GM19328 (cell line): ENCODE measurements at regions not wholly inside any gene's neighbourhood (a gene's known extent, or its start where the extent isn't known, plus 50 kb on each side); places are given as distances from the start of the nearest gene placed in this dataset.
A peak's percentile ranks its signal among the peaks of the same experiment; 100 is the strongest.

Source experiments
- ATAC-seq: cut with Tn5 transposase; IDR thresholded peaks from one replicate; pipeline ENCODE4 v1.9.1; 2021; ENCODE audit warnings: mild to moderate bottlenecking, moderate library complexity; ENCODE audit not compliant: unreplicated experiment

DNA sequence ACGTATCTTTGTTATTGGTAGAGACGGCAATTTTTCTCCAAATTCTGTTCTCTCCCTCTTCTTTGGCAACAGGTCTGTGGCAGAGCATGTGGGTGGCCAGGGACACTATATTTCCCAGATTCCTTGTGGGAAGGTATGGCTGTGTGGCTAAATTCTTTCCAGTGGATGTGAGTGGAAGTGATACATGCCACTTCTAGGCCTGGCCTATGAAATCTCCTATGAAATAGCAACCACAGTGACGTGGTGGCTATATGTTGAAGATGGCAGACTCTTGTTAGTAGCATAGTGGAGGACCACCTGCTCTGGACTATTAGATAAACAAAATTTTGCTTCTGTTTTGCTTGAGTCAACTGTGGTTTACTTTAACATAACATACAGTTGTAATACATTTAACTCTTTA is 243.3 kb downstream of the IL20RB start:
- no peak for ATAC-seq

DNA sequence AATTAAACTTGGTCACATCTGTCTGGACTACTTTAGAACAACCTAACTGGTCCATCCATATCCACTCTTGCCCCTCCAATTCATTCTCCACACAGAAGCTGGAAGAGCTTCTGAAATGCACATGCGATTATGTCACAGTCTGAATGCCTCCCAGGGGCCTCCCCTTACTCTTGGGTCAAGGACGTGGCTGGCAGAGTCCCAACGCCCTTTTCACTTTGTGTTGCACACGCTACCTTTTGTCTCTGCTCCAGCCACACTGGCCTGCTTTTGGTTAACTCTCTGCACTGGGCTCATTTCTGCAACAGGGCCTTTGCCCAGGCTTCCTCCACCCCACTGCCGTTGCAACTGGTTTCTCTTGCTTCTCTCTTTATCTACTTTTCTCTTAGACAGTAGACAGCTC is 245.2 kb downstream of the IL20RB start:
- ATAC-seq = no peak

DNA sequence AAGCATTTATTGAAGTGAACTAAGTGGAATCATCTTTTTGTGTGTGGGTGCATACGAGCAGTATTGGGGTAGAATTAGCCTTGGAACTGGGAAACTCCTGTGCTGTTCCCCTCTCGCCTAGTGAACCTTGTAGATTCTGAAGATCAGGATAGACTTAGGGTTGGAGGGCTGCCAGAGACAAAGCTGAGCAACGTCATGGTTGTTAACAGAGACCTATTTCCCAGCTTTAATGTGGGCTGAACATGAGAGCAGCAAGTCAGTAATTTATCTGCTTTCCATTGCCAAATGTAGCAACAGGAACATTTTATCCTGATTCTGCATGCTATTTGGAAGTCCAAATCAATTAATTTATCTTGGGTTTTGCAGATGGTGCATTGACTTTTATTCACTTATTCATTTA is 246.6 kb downstream of the IL20RB start:
- no peak for ATAC-seq

- no peak for ATAC-seq
Measured at GRCh38 chr3:137205394-137206045, 247.7 kb downstream of the IL20RB start.

DNA sequence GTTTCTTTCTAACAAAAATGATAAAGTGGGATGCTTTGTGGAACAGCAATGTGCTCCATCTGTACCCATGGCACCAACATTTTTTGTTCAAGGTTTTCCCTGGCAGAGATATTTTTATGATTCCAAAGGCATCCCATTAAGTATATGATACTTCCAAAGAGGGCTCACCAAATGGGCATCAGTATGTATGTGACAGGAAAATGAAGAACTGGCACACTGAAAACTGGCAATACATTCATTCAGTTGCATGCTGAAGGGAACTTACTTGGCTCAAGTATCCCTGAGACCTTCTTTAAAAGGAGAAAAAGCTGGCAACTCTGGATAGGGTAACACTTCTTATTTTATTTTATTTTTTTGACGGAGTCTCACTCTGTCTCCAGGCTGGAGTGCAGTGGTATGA is 249.8 kb downstream of the IL20RB start:
- ATAC-seq = no peak

GRCh38 chr3:137217733-137218132 is 259.9 kb downstream of the IL20RB start:
- no peak for ATAC-seq

- ATAC-seq = no peak
Measured at GRCh38 chr3:137219801-137220445, 262.1 kb downstream of the IL20RB start.

DNA sequence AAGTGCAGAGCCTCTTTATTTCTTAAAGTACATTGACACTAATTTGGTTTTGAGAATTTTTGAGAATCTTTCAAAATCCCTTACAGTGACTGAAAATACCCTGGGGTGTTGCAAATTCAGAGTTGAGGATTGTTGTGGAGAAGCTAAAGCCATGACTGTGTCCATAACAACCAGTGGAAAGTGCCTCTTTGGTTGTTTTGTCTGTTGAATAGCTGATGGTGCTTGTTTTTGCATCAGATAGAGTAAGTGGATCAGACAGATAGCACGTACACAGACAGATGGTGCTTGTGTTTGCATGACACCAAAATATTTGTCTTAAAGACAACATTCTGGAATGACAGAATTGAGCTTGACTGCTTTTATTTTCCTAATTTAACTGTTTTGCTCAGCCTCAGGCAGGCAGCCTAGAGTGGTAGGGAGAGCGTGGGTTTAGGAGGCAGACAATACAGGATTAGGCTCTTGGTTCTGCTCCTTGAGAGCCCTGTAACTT is 265.0 kb downstream of the IL20RB start:
- ATAC-seq = no peak

- ATAC-seq = no peak
Measured at GRCh38 chr3:137224464-137224863, 266.7 kb downstream of the IL20RB start.

DNA sequence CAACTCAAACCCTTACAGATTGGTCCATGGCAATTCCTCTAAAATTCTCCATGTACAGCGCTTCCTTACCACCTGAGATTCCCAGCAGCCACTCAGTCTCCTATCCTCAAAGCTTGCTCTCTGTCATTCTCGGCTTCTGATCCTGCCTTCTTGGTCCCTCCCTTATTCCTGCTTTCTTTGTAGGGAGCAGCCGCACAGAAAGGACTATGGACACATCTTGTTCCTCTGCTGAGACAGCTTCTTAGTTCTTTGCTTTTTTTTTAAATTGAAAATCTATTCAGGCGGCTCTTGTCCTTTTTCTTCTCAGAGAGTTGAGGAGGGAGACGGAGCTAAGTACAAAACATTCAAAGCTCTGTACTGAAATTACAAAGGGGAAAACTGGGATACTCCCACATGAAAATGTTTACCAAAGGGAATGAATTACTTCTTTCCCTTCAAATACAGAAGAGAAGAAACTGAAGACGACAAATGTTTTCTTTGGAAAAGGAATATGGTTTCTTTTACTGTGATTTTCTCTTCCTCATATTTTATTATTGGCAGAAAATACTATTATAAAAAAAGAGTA is 285.1 kb downstream of the IL20RB start:
- ATAC-seq = no peak

- ATAC-seq = no peak
Measured at GRCh38 chr3:137246491-137246890, 288.7 kb downstream of the IL20RB start.

DNA sequence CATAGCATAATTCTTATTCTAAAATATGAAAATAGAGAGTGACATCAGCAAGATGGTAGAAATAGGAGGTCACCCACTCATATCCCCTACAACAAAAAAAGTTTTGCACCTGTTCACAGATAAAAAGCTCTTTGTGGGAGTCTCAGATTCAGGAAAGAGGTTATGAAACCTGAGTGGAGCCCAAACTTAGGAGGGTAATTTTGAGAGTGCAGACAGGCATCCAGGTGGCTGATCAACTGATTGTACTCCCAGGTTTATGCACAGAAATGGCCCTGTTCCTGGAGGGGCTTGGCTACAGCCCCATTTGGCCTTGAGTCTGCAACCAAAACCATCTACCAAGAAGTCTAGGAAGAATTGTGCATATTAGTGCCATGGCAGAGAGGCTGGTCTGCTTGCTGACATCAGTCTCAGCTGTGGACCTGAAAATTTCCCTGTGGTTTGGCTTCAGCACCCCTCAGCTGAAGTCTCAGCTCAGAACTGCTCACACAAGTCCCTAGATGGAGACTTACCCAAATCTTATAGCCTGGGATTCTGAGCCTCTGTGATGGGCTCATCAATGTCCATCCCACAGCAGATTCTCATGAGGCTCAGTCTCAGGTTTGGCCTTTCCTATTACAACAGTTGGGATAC is 291.6 kb downstream of the IL20RB start:
- peak; percentile 57 for ATAC-seq

DNA sequence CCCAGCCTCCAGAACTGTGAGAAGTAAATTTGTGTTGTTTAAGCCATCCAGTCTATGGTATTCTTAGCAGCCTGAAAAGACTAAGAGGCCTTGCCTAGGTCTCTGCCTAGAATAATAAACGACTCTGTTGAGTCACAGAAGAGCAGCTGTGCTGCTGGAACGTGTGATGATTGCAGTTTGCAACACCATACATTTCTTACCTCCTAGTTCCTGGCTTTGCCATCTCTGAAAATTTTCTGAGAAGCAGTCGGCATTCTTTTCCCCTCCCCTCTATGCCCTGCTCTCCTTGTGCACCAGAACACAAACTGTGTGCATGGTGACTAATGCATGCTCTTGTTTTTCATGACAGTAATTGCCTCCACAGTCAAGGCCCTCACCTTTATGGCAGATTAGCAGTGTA is 301.3 kb downstream of the IL20RB start:
- ATAC-seq = no peak

DNA sequence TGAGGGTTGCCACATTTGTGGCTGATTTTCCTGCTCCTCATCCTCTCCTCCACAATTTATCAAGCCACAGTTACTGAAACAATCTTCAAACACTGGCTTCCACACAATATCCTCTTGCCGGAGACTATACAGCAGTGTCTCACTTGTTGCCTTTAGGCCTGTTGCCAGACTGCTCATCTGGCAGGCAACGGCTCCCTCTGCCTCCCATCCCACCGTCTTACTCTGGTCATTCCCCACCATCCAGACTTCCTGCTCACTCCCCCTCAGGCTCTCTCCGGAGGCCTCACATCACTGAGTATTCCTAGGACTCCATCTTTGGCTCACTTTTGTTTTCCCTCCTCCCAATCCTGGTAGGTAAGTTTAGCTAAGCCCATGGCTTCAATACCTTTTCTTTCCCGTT is 301.9 kb downstream of the IL20RB start:
- ATAC-seq = no peak

DNA sequence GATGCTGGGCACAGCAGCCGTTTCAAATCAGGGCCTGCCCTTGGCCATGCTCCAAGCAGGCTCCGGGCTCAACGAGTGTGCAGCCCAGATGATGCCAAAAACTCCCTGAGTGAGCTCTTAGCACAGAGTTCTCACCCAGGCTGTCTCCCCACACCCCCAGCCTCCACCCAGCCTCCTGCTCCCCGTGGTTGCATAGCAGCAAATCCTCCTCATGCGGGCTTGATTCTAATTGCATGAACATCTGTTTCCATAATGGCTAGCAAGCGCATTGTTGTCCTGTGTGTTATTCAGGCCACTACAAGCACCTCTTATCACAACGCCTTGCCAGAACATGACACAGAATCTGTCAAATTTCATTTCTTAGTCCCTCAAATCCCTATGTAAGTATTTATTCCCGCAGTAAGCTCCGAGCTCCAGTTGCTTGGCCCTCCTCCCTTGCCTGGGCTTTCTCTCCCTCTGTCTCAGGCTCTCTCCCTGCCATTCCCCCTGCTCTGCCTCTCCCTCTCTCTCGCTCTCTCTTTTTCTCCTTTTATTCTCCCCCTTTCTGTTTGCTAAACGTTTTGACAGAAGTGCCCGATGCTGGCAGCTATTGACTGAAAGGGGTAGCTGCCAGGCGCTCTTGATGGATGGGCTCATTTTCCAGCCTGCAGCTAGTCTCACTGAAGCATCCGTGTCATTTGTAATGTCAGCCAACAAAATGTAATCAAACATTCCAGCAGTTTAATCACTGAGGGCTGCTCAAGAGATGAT is 306.5 kb downstream of the IL20RB start:
- no peak for ATAC-seq

GRCh38 chr3:137264843-137265330 is 307.1 kb downstream of the IL20RB start:
- ATAC-seq = no peak

GRCh38 chr3:137282871-137283270 is 325.1 kb downstream of the IL20RB start:
- no peak for ATAC-seq

DNA sequence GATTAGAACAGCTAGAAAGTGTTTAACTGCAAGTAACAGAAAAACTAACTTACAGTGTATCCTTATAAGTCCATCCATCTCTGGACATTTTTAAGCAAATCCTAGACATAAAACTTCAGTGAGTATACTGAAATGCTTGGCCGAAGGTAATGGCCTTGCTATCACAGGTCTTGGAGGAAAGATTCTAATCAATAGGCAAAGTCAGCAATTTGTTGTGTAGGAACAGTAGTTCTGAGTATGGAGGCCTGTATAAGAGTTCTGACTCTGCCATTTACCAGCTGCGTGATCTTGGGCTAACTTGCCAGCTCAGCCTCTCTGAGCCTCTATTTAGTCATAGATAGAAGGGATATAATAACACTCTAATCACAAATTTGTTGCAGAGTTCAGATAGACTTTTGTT is 328.1 kb downstream of the IL20RB start:
- no peak for ATAC-seq

DNA sequence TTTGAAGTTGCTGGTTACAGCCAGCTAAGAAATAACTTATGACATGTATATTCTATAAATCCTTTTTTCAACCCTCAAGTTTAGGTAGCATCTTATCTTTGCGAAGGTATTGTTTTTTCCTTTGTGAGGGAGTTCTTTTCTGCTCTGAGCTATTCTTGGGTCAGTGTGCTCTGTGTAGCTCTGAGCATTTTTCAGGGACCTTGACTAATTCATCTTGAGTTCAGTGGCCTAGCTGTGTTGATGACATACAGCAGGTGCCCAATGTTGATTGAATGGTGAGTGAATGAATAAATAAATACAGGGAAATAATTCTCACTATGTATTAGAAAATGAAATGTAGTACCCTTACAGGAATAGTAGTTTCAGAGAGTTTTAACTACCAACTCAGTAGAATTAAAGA is 335.3 kb downstream of the IL20RB start:
- no peak for ATAC-seq

GRCh38 chr3:137294139-137294538 is 336.4 kb downstream of the IL20RB start:
- ATAC-seq = no peak

DNA sequence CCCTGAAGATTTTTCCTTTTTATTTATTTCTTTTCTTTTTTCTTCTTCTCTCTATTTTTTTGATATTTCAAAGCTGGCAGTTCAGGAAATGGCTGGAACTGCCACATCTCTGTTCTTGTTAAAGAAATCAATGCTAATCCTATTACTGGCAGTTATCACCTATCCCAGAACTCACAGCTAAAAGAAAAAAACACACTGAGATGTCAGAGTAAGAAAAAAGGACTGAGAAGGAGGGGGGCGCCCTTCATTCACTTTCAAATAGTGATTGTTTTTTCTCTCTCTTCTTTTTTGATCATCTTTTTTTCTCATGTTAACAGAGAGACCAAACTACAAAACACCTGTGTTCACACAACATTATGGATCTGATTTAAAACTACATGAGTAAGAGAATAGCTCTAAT is 337.1 kb downstream of the IL20RB start:
- ATAC-seq = no peak
